ENCODE measurements at regions not wholly inside any gene's neighbourhood (a gene's known extent, or its start where the extent isn't known, plus 50 kb on each side); places are given as distances from the start of the nearest gene placed in this dataset.

GRCh38 chr2:52629944-52630343 is 1137.7 kb upstream of the CHAC2 start:
- Histone ChIP-seq H3K36me3 (replicated peaks; ENCODE audit: insufficient read depth, low read length) (no peaks in the 10 kb centered on the region), H3K4me1 (ENCODE audit: low read length) (no peaks in the 10 kb centered on the region), H3K9ac (ENCODE audit: low read length) (no peak overlapping the region), H3K27me3 (replicated peaks; ENCODE audit: insufficient read depth, low read length) (no peaks in the 10 kb centered on the region), H3K79me2 (ENCODE audit: low read length) (no peaks in the 10 kb centered on the region), H3K27ac (ENCODE audit: low read length) (no peak overlapping the region), H3K4me3 (ENCODE audit: low read length) (no peak overlapping the region), H2AFZ (ENCODE audit: low read length) (no peak overlapping the region), H3K9me3 (replicated peaks; ENCODE audit: insufficient read depth, low read length) (no peaks in the 10 kb centered on the region), H3K9me2 (replicated peaks; ENCODE audit: insufficient read depth, low read length) (no peaks in the 10 kb centered on the region), H4K20me1 (ENCODE audit: insufficient read depth, low read length) (no peaks in the 10 kb centered on the region), H3F3A (ENCODE audit: insufficient read depth, low read length) (no peaks in the 10 kb centered on the region), H3K4me2 (ENCODE audit: low read depth, low read length) (no peak overlapping the region)
- no peak for TF ChIP-seq EZH2 (optimal IDR thresholded peaks at IDR 0.05; ENCODE audit: low read depth, low read length)
- TF ChIP-seq EZH2phosphoT487 (IDR thresholded peaks at IDR 0.05; ENCODE audit: low read length), result no peak
- no peak for TF ChIP-seq CTCF (IDR thresholded peaks at IDR 0.05; ENCODE audit: low read length)
- DNase-seq, result no peak

GRCh38 chr2:52629531-52629930 is 1138.1 kb upstream of the CHAC2 start:
- H3K27ac ChIP-seq (ENCODE audit: low read length), result no peak overlapping the region
- TF ChIP-seq EZH2 (optimal IDR thresholded peaks at IDR 0.05; ENCODE audit: low read depth, low read length), result no peak
- TF ChIP-seq EZH2phosphoT487 (IDR thresholded peaks at IDR 0.05; ENCODE audit: low read length), result no peak
- no peak for TF ChIP-seq CTCF (IDR thresholded peaks at IDR 0.05; ENCODE audit: low read length)
- no peak overlapping the region for H2AFZ ChIP-seq (ENCODE audit: low read length)
- H4K20me1 ChIP-seq (ENCODE audit: insufficient read depth, low read length), result no peaks in the 10 kb centered on the region
- H3K9ac ChIP-seq (ENCODE audit: low read length), result no peak overlapping the region
- H3K4me1 ChIP-seq (ENCODE audit: low read length), result no peaks in the 10 kb centered on the region
- no peaks in the 10 kb centered on the region for H3K9me2 ChIP-seq (replicated peaks; ENCODE audit: insufficient read depth, low read length)
- H3K36me3 ChIP-seq (replicated peaks; ENCODE audit: insufficient read depth, low read length), result no peaks in the 10 kb centered on the region
- H3K27me3 ChIP-seq (replicated peaks; ENCODE audit: insufficient read depth, low read length), result no peaks in the 10 kb centered on the region
- H3K9me3 ChIP-seq (replicated peaks; ENCODE audit: insufficient read depth, low read length), result no peaks in the 10 kb centered on the region
- no peaks in the 10 kb centered on the region for H3K79me2 ChIP-seq (ENCODE audit: low read length)
- no peaks in the 10 kb centered on the region for H3F3A ChIP-seq (ENCODE audit: insufficient read depth, low read length)
- no peak overlapping the region for H3K4me2 ChIP-seq (ENCODE audit: low read depth, low read length)
- DNase-seq, result no peak
- no peak overlapping the region for H3K4me3 ChIP-seq (ENCODE audit: low read length)

GRCh38 chr2:52622266-52622665 is 1145.3 kb upstream of the CHAC2 start:
- Histone ChIP-seq H4K20me1 (ENCODE audit: insufficient read depth, low read length) (no peaks in the 10 kb centered on the region), H3K36me3 (replicated peaks; ENCODE audit: insufficient read depth, low read length) (no peaks in the 10 kb centered on the region), H3K9me2 (replicated peaks; ENCODE audit: insufficient read depth, low read length) (no peaks in the 10 kb centered on the region), H3K4me3 (ENCODE audit: low read length) (no peak overlapping the region), H3K27ac (ENCODE audit: low read length) (no peak overlapping the region), H2AFZ (ENCODE audit: low read length) (no peak overlapping the region), H3F3A (ENCODE audit: insufficient read depth, low read length) (no peaks in the 10 kb centered on the region), H3K4me1 (ENCODE audit: low read length) (no peaks in the 10 kb centered on the region), H3K27me3 (replicated peaks; ENCODE audit: insufficient read depth, low read length) (no peaks in the 10 kb centered on the region), H3K9me3 (replicated peaks; ENCODE audit: insufficient read depth, low read length) (no peaks in the 10 kb centered on the region), H3K4me2 (ENCODE audit: low read depth, low read length) (no peak overlapping the region), H3K9ac (ENCODE audit: low read length) (no peak overlapping the region), H3K79me2 (ENCODE audit: low read length) (no peaks in the 10 kb centered on the region)
- no peak for TF ChIP-seq EZH2 (optimal IDR thresholded peaks at IDR 0.05; ENCODE audit: low read depth, low read length)
- TF ChIP-seq EZH2phosphoT487 (IDR thresholded peaks at IDR 0.05; ENCODE audit: low read length), result no peak
- no peak for TF ChIP-seq CTCF (IDR thresholded peaks at IDR 0.05; ENCODE audit: low read length)
- DNase-seq, result no peak
